Activated naive CD4-positive, alpha-beta T cell treated with anti-CD3 and anti-CD28 coated beads, Interleukin-2, amount 50 U/mL, for 24 hours (primary cell): ENCODE measurements at regions not wholly inside any gene's neighbourhood (a gene's known extent, or its start where the extent isn't known, plus 50 kb on each side); places are given as distances from the start of the nearest gene placed in this dataset.
"Not testable (repeated sequence)": the region's sequence is repeated elsewhere in the genome, so short reads cannot be mapped to it uniquely, and the experiment has no call there.

Experiments
- H3K27ac Mint-ChIP-seq: one replicate; pipeline ENCODE4 v1.8.0; 2021; ENCODE audit warnings: mild to moderate bottlenecking, mixed read lengths
- H3K27me3 Mint-ChIP-seq: one replicate; pipeline ENCODE4 v1.8.0; 2021; ENCODE audit warnings: mixed read lengths
- H3K36me3 Mint-ChIP-seq: one replicate; pipeline ENCODE4 v1.8.0; 2021; ENCODE audit warnings: mixed read lengths
- H3K4me1 Mint-ChIP-seq: one replicate; pipeline ENCODE4 v1.8.0; 2021; ENCODE audit warnings: mixed read lengths
- H3K4me3 Mint-ChIP-seq: one replicate; pipeline ENCODE4 v1.8.0; 2021; ENCODE audit warnings: mild to moderate bottlenecking, mixed read lengths
- H3K9me3 Mint-ChIP-seq: one replicate; pipeline ENCODE4 v1.8.0; 2021; ENCODE audit warnings: mixed read lengths

GRCh38 chrX:4035874-4036273, 322.4 kb upstream of the PRKX start:
- no peaks in the 10 kb centered on the region for H3K36me3 Mint-ChIP-seq
- H3K4me3 Mint-ChIP-seq: no peak overlapping the region
- H3K4me1 Mint-ChIP-seq: no peaks in the 10 kb centered on the region
- H3K27ac Mint-ChIP-seq: no peak overlapping the region
- no peaks in the 10 kb centered on the region for H3K9me3 Mint-ChIP-seq
- no peaks in the 10 kb centered on the region for H3K27me3 Mint-ChIP-seq

- Mint-ChIP-seq H3K4me3 (no peak overlapping the region), H3K36me3 (no peaks in the 10 kb centered on the region), H3K27ac (no peak overlapping the region), H3K9me3 (no peaks in the 10 kb centered on the region), H3K27me3 (peaks cover 1% of the 10 kb centered on the region), H3K4me1 (no peaks in the 10 kb centered on the region)
Measured at GRCh38 chrX:4028151-4028550, 314.7 kb upstream of the PRKX start.

GRCh38 chrX:4005281-4005680, 291.8 kb upstream of the PRKX start:
- Mint-ChIP-seq H3K4me3 (no peak overlapping the region), H3K36me3 (no peaks in the 10 kb centered on the region), H3K27ac (no peak overlapping the region), H3K9me3 (no peaks in the 10 kb centered on the region), H3K4me1 (no peaks in the 10 kb centered on the region), H3K27me3 (no peaks in the 10 kb centered on the region)

DNA sequence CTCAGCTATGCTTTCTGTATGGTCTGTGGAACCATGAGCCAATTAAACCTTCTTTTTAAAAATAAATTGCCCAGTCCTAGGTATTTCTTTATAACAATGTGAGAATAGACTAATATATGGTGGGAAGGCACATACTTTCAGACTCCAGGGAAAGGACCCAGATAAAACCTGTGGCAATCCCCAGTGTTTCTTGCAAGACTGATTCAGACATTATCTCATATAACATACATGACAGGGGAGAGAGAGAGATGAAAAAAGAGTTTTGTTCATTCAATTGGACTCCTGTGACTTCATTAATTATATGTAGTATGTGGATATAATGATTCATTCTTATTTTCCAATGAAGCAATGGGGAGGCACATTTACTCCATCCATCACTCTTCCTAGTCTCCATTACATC, 291.4 kb upstream of the PRKX start:
- Mint-ChIP-seq H3K27ac (no peak overlapping the region), H3K27me3 (no peaks in the 10 kb centered on the region), H3K4me3 (no peak overlapping the region), H3K4me1 (no peaks in the 10 kb centered on the region), H3K36me3 (no peaks in the 10 kb centered on the region), H3K9me3 (no peaks in the 10 kb centered on the region)

DNA sequence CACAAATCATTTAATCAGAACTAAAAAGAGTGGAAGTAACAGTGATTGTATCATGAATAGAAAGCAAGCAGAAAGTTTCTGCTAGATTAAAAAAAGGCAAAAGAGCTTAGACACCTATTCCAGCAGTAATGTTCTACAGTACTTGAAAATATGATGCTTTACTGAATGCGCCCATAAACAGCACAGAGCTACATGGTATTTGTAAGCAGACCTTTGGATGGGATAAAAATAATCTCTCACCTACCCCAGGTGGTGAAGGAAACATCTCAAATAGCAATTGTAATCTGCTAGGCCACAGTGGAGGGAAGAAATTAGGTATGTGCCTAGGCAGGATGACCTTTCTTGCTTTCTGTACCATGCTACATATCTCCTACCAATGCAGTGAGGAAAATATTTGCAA, 280.9 kb upstream of the PRKX start:
- no peak overlapping the region for H3K27ac Mint-ChIP-seq
- peaks cover 6% of the 10 kb centered on the region for H3K9me3 Mint-ChIP-seq
- no peaks in the 10 kb centered on the region for H3K36me3 Mint-ChIP-seq
- no peak overlapping the region for H3K4me3 Mint-ChIP-seq
- no peaks in the 10 kb centered on the region for H3K4me1 Mint-ChIP-seq
- H3K27me3 Mint-ChIP-seq: no peaks in the 10 kb centered on the region

- H3K27ac Mint-ChIP-seq: no peak overlapping the region
- peaks cover 6% of the 10 kb centered on the region for H3K9me3 Mint-ChIP-seq
- no peak overlapping the region for H3K4me3 Mint-ChIP-seq
- no peaks in the 10 kb centered on the region for H3K27me3 Mint-ChIP-seq
- H3K4me1 Mint-ChIP-seq: no peaks in the 10 kb centered on the region
- no peaks in the 10 kb centered on the region for H3K36me3 Mint-ChIP-seq
Measured at GRCh38 chrX:3990569-3990968, 277.1 kb upstream of the PRKX start.

GRCh38 chrX:3972104-3972858, 258.8 kb upstream of the PRKX start:
- H3K27me3 Mint-ChIP-seq, H3K36me3 Mint-ChIP-seq, H3K9me3 Mint-ChIP-seq: not testable (repeated sequence)

DNA sequence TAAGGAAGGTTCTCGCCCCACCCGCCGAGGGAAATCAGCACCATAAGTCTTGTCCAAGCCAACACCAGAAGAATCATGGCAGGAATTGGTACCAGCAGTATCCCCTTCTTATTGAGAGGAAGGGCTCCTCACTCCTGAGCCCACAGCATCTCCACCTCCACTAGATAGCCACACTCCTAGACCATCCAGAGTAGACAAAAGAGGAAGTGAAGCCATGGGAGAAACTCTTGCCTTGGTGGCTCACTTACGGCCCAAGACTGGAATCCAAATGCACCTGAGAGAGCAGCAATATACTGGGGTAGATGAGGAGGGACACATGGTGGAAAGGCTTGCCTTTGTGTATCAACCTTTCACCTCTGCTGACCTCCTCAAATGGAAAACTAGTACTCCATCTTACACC, 255.3 kb upstream of the PRKX start:
- Mint-ChIP-seq H3K36me3 (no peaks in the 10 kb centered on the region), H3K27ac (no peak overlapping the region)

More at GRCh38 chrX:3972104-3972858, 258.8 kb upstream of the PRKX start:
- H3K4me1 Mint-ChIP-seq, H3K4me3 Mint-ChIP-seq, H3K27ac Mint-ChIP-seq: not testable (repeated sequence)

GRCh38 chrX:3963980-3964379, 250.5 kb upstream of the PRKX start:
- peaks cover 5% of the 10 kb centered on the region for H3K4me1 Mint-ChIP-seq
- H3K36me3 Mint-ChIP-seq: no peaks in the 10 kb centered on the region
- no peaks in the 10 kb centered on the region for H3K9me3 Mint-ChIP-seq
- H3K4me3 Mint-ChIP-seq: no peak overlapping the region
- H3K27ac Mint-ChIP-seq: no peak overlapping the region
- peaks cover 7% of the 10 kb centered on the region for H3K27me3 Mint-ChIP-seq

More for the DNA sequence above, 255.3 kb upstream of the PRKX start:
- Mint-ChIP-seq H3K9me3 (no peaks in the 10 kb centered on the region), H3K4me1 (no peaks in the 10 kb centered on the region), H3K4me3 (no peak overlapping the region), H3K27me3 (peaks cover 2% of the 10 kb centered on the region)

DNA sequence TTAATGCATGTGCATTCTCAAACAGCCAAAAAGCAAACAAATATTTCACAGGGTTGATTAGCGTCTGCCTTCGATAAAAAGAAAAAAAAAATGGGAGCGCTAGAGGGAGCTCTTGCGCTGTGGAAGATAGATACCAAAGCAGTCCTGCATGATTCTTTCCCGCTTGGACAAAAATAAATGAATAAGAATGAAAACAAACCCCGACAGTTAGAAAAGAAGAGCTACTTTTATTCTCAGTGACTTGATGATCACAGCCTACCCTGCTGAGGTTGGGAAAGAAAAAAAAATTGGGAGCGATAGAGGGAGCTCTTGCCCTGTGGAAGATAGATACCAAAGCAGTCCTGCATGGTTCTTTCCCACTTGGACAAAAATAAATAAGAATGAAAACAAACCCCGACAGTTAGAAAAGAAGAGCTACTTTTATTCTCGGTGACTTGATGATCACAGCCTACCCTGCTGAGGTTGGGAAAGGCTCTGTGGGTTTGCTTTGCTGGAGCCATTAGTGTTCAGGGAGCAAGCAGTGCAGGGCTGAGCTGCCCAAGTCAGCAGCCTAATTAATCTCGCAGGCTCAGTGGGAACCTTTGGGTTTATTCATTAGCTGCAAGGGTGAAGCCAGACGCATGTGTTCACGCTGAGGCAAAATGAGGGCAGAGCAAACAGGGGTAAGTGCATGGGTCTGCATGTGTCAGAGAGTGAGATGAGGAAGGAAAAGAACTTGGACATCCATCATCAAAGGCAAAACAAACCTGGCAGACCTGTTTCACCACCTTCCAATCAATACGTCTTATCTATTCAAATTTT, 249.3 kb upstream of the PRKX start:
- Mint-ChIP-seq H3K4me3 (no peak overlapping the region), H3K4me1 (peaks cover 5% of the 10 kb centered on the region), H3K27me3 (peaks cover 5% of the 10 kb centered on the region), H3K9me3 (no peaks in the 10 kb centered on the region), H3K36me3 (no peaks in the 10 kb centered on the region), H3K27ac (no peak overlapping the region)

DNA sequence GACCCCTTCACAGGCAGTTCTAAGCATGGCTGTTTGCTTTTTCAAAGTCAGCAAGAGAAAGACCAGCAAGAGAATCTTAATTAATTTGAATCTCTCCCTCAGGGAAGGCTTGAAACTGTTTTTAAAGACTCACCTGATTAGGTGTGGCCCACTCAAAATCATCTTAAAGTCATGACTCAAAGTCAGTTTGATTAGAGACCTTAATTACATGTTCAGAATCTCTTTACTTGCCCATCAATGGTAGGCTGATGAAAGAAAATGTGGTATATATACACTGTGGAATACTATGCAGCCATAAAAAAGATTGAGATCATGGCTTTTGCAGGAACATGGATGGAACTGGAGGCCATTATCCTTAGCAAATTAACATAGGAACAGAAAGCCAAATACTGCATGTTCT, 247.5 kb upstream of the PRKX start:
- H3K27me3 Mint-ChIP-seq: peaks cover 5% of the 10 kb centered on the region
- H3K36me3 Mint-ChIP-seq: no peaks in the 10 kb centered on the region
- peaks cover 5% of the 10 kb centered on the region for H3K4me1 Mint-ChIP-seq
- H3K27ac Mint-ChIP-seq: no peak overlapping the region
- no peaks in the 10 kb centered on the region for H3K9me3 Mint-ChIP-seq
- no peak overlapping the region for H3K4me3 Mint-ChIP-seq

DNA sequence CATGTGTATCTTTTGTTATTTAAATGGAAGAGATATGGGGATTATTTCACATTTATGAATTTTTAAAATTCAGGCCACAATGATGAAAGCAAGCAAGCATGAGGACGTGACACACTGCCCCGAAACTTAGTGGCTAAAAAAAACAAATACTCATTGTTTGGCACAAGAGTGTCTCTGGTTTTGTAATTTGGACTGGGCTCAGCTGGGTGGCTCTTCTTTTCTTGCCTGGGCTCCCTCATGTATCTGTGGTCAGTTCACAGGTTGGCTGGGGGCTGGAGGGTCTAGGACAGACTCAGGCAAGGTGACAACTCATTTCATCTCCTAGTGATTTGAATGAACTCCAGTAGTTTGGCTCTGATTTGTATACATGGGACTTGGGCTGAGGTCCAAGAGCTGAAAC, 238.4 kb upstream of the PRKX start:
- Mint-ChIP-seq H3K27me3 (peaks cover 4% of the 10 kb centered on the region), H3K4me3 (no peak overlapping the region), H3K9me3 (no peaks in the 10 kb centered on the region), H3K36me3 (no peaks in the 10 kb centered on the region), H3K27ac (no peak overlapping the region), H3K4me1 (no peaks in the 10 kb centered on the region)

DNA sequence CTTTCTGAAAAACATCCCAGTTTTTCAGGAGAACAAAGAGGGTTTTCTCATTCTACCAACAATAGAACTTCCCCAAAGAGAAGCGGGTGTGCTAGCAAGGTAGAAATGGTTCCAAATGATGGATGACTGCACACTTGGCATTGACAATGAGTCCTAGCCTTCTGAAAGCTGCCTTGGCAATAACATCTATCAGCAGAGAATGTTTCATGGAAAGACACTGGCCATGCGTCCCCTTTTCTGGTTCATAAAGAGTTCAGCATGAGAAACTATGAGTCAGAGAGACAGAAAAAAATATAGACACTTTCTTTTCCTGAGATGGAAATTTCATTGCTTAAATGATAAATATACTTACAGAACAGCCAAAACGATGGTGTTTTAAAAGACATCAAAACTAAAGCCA, 236.9 kb upstream of the PRKX start:
- Mint-ChIP-seq H3K4me3 (no peak overlapping the region), H3K4me1 (no peaks in the 10 kb centered on the region), H3K27me3 (peaks cover 4% of the 10 kb centered on the region), H3K36me3 (no peaks in the 10 kb centered on the region), H3K27ac (no peak overlapping the region), H3K9me3 (no peaks in the 10 kb centered on the region)

DNA sequence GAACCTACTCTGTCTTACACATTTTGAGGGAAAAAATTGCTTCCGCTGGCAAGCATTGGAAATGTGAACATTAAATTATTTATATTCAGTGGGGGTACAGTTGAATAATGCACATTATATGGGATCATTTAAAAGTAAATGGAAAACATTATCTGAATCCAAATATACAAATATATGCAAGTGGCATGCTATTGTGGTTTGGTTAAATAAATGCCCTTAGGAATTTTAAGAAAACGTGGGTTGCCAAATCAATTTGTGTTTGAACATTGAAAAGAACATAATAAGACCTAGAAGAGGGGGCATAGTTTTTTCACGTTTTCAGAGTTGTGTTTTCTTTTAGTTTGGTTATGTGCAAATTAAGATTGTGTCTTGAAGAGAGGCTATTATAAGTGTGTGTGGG, 230.5 kb upstream of the PRKX start:
- H3K4me3 Mint-ChIP-seq: no peak overlapping the region
- no peak overlapping the region for H3K27ac Mint-ChIP-seq
- no peaks in the 10 kb centered on the region for H3K36me3 Mint-ChIP-seq
- H3K27me3 Mint-ChIP-seq: peaks cover 2% of the 10 kb centered on the region
- no peaks in the 10 kb centered on the region for H3K9me3 Mint-ChIP-seq
- H3K4me1 Mint-ChIP-seq: no peaks in the 10 kb centered on the region

DNA sequence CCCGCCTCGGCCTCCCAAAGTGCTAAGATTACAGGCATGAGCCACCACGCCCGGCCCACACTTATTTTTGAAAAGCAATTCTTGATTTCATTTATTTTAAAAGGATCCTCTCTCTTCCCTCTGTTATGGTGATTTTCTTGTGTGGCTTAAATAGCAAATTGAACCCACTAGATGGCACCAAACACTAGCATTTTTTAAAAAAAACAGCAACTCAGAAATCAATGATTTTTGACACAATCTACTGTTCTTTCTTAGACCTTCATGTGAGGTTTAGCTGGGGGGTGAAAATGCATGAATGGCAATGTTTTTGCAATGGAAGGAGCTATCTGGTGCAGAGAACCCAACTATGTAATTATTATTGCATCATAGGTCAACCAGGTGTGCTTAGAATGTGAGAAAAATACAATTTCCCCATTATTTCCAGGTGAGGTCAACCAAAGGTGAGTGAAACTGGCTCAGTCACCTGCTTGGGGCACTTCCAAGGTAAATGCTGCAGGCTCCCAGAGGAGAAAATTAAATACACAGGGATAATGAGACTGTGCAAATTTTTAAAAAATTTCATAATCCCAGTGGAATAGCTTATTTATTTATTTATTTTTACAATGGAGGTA, 226.7 kb upstream of the PRKX start:
- peaks cover 2% of the 10 kb centered on the region for H3K27me3 Mint-ChIP-seq
- no peak overlapping the region for H3K27ac Mint-ChIP-seq
- no peaks in the 10 kb centered on the region for H3K36me3 Mint-ChIP-seq
- no peak overlapping the region for H3K4me3 Mint-ChIP-seq
- no peaks in the 10 kb centered on the region for H3K4me1 Mint-ChIP-seq
- H3K9me3 Mint-ChIP-seq: no peaks in the 10 kb centered on the region

GRCh38 chrX:3938587-3938986, 225.1 kb upstream of the PRKX start:
- no peaks in the 10 kb centered on the region for H3K9me3 Mint-ChIP-seq
- H3K4me3 Mint-ChIP-seq: no peak overlapping the region
- no peak overlapping the region for H3K27ac Mint-ChIP-seq
- no peaks in the 10 kb centered on the region for H3K36me3 Mint-ChIP-seq
- peaks cover 2% of the 10 kb centered on the region for H3K27me3 Mint-ChIP-seq
- H3K4me1 Mint-ChIP-seq: no peaks in the 10 kb centered on the region
